GM12878 (cell line): ENCODE measurements at regions not wholly inside any gene's neighbourhood (a gene's known extent, or its start where the extent isn't known, plus 50 kb on each side); places are given as distances from the start of the nearest gene placed in this dataset.

Experiments used
- ATF3 ChIP-seq: IDR thresholded peaks from 2 replicates; pipeline ENCODE4 v1.6.1; 2011; ENCODE audit warnings: low read depth, mild to moderate bottlenecking, low read length, moderate library complexity, borderline replicate concordance; ENCODE audit errors: extremely low read depth
- BACH1 ChIP-seq: fragments of 450-650 bp; IDR thresholded peaks from 2 replicates; pipeline ENCODE4 v1.6.1; 2017; ENCODE audit warnings: mild to moderate bottlenecking, borderline replicate concordance
- CHD1 ChIP-seq: IDR thresholded peaks from 2 replicates; pipeline ENCODE4 v1.6.1; 2012; ENCODE audit warnings: low read depth, low read length, improper control_type of control experiment
- CTCF ChIP-seq, 3 experiments: IDR thresholded peaks in 2 of 3; conservative IDR thresholded peaks in 1 of 3; 2 replicates each; pipeline ENCODE4 v1.5.1; 2011; ENCODE audit warnings: low read depth in 3 of 3, low read length in 3 of 3, mild to moderate bottlenecking in 3 of 3, control low read depth in 2 of 3, moderate library complexity in 2 of 3, inconsistent platforms in 1 of 3, mixed read lengths in 1 of 3; ENCODE audit not compliant: control insufficient read depth in 2 of 3, insufficient read depth in 1 of 3; ENCODE audit errors: extremely low read depth in 1 of 3

- TF ChIP-seq CTCF (IDR thresholded peaks at IDR 0.05 in 2 of 3, conservative IDR thresholded peaks at IDR 0.05 in 1 of 3; ENCODE audit: control insufficient read depth in 2 of 3, extremely low read depth in 1 of 3, insufficient read depth in 1 of 3, low read depth in 3 of 3, low read length in 3 of 3) (no peak), BACH1 (no peak), CHD1 (no peak), ATF3 (no peak)
These were observed 83.4 kb upstream of the SEMA3E start for GRCh38 chr7:83732305-83732704.
